NCI-H146 treated with DMSO at 0.1 percent for 48 hours (cell line): ENCODE measurements at regions not wholly inside any gene's neighbourhood (a gene's known extent, or its start where the extent isn't known, plus 50 kb on each side); places are given as distances from the start of the nearest gene placed in this dataset.

Source experiments
- DNase-seq: peaks from one replicate; lab custom pipeline; 2025; ENCODE audit not compliant: unreplicated experiment; lab: John Stamatoyannopoulos, UW

- no peak for DNase-seq
Observed at GRCh38 chr20:60410618-60411264, 452.5 kb downstream of the CDH26 start.

- DNase-seq, result no peak
Observed at GRCh38 chr20:60411813-60412212, 453.6 kb downstream of the CDH26 start.

GRCh38 chr20:60420676-60421229, 462.5 kb downstream of the CDH26 start:
- DNase-seq, result no peak

- DNase-seq, result no peak
Observed at GRCh38 chr20:60422848-60423247, 464.6 kb downstream of the CDH26 start.

- no peak for DNase-seq
Observed at GRCh38 chr20:60424267-60424902, 466.2 kb downstream of the CDH26 start.

GRCh38 chr20:60427516-60427915, 469.3 kb downstream of the CDH26 start:
- no peak for DNase-seq

GRCh38 chr20:60428651-60429050, 470.4 kb downstream of the CDH26 start:
- DNase-seq, result no peak

- no peak for DNase-seq
Observed at GRCh38 chr20:60430516-60431001, 472.3 kb downstream of the CDH26 start.

GRCh38 chr20:60431349-60431748, 473.1 kb downstream of the CDH26 start:
- DNase-seq, result no peak

GRCh38 chr20:60437418-60437817, 479.2 kb downstream of the CDH26 start:
- no peak for DNase-seq

- DNase-seq, result no peak
Observed at GRCh38 chr20:60446267-60447111, 488.3 kb downstream of the CDH26 start.

- DNase-seq, result no peak
Observed at GRCh38 chr20:60447703-60448102, 489.5 kb downstream of the CDH26 start.

- DNase-seq, result no peak
Observed at GRCh38 chr20:60453388-60454246, 495.4 kb downstream of the CDH26 start.

GRCh38 chr20:60454491-60454890, 496.3 kb downstream of the CDH26 start:
- DNase-seq, result no peak

- DNase-seq, result no peak
Observed at GRCh38 chr20:60455272-60455671, 497.0 kb downstream of the CDH26 start.

- DNase-seq, result no peak
Observed at GRCh38 chr20:60459212-60459611, 501.0 kb downstream of the CDH26 start.

GRCh38 chr20:60461993-60462392, 503.8 kb downstream of the CDH26 start:
- no peak for DNase-seq

GRCh38 chr20:60463798-60464197, 505.6 kb downstream of the CDH26 start:
- no peak for DNase-seq

- DNase-seq, result no peak
Observed at GRCh38 chr20:60465439-60465838, 507.2 kb downstream of the CDH26 start.

- DNase-seq, result no peak
Observed at GRCh38 chr20:60465993-60466686, 507.9 kb downstream of the CDH26 start.
